Trophoblast cell (in vitro differentiated cells and primary cell): ENCODE measurements at regions not wholly inside any gene's neighbourhood (a gene's known extent, or its start where the extent isn't known, plus 50 kb on each side); places are given as distances from the start of the nearest gene placed in this dataset.
A peak's percentile ranks its signal among the peaks of the same experiment; 100 is the strongest.

Source experiments
- DNase-seq, 2 donors: peaks; one replicate each; pipeline ENCODE4 v3.0.0-alpha.2; 2016
- H2AFZ ChIP-seq: 2 replicates; pipeline ENCODE4 v1.6.1; 2013; ENCODE audit warnings: low read length, moderate library complexity, mild to moderate bottlenecking; ENCODE audit not compliant: insufficient read depth, poor library complexity
- H2AK5ac ChIP-seq: 2 replicates; pipeline ENCODE4 v1.6.1; 2013; ENCODE audit warnings: mild to moderate bottlenecking, low read length
- H2BK120ac ChIP-seq: 2 replicates; pipeline ENCODE4 v1.6.1; 2013; ENCODE audit warnings: low read length, mild to moderate bottlenecking, moderate library complexity; ENCODE audit not compliant: insufficient read depth, poor library complexity
- H2BK12ac ChIP-seq: 2 replicates; pipeline ENCODE4 v1.6.1; 2013; ENCODE audit warnings: mild to moderate bottlenecking, low read length, moderate library complexity
- H2BK5ac ChIP-seq: 2 replicates; pipeline ENCODE4 v1.6.1; 2013; ENCODE audit warnings: low read length, low read depth, moderate library complexity, mild to moderate bottlenecking; ENCODE audit not compliant: poor library complexity
- H3K14ac ChIP-seq: 2 replicates; pipeline ENCODE4 v1.6.1; 2013; ENCODE audit warnings: mild to moderate bottlenecking, low read length
- H3K18ac ChIP-seq: 2 replicates; pipeline ENCODE4 v1.6.1; 2013; ENCODE audit warnings: mild to moderate bottlenecking, low read length
- H3K23ac ChIP-seq: 2 replicates; pipeline ENCODE4 v1.6.1; 2013; ENCODE audit warnings: low read length
- H3K27ac ChIP-seq: 2 replicates; pipeline ENCODE4 v1.5.1; 2013; ENCODE audit warnings: low read depth, mild to moderate bottlenecking, inconsistent platforms, low read length, moderate library complexity
- H3K27me3 ChIP-seq: 2 replicates; pipeline ENCODE4 v1.6.1; 2013; ENCODE audit warnings: inconsistent platforms, mild to moderate bottlenecking, low read length, moderate library complexity; ENCODE audit not compliant: insufficient read depth
- H3K36me3 ChIP-seq, 2 experiments: 1 replicate in 1 of 2; 2 replicates in 1 of 2; pipeline ENCODE4 v1.6.1; 2013; ENCODE audit warnings: low read length in 2 of 2, mild to moderate bottlenecking in 2 of 2, moderate library complexity in 1 of 2; ENCODE audit not compliant: insufficient read depth in 2 of 2, control insufficient read depth in 1 of 2
- H3K4ac ChIP-seq: 2 replicates; pipeline ENCODE4 v1.6.1; 2013; ENCODE audit warnings: low read depth, mild to moderate bottlenecking, low read length, moderate library complexity
- H3K4me1 ChIP-seq, 2 experiments: 1 replicate in 1 of 2; 2 replicates in 1 of 2; pipeline ENCODE4 v1.6.1; 2013; ENCODE audit warnings: low read length in 2 of 2, mild to moderate bottlenecking in 2 of 2, moderate library complexity in 1 of 2; ENCODE audit not compliant: insufficient read depth in 2 of 2, control insufficient read depth in 1 of 2
- H3K4me2 ChIP-seq: 2 replicates; pipeline ENCODE4 v1.6.1; 2013; ENCODE audit warnings: inconsistent platforms, mild to moderate bottlenecking, low read length, moderate library complexity
- H3K4me3 ChIP-seq: 2 replicates; pipeline ENCODE4 v1.5.1; 2013; ENCODE audit warnings: mild to moderate bottlenecking, low read depth, low read length, inconsistent platforms
- H3K79me1 ChIP-seq: one replicate; pipeline ENCODE4 v1.6.1; 2013; ENCODE audit warnings: low read length
- H3K79me2 ChIP-seq: 2 replicates; pipeline ENCODE4 v1.6.1; 2013; ENCODE audit warnings: low read length, mild to moderate bottlenecking; ENCODE audit not compliant: control insufficient read depth, insufficient read depth, poor library complexity
- H3K9ac ChIP-seq: 2 replicates; pipeline ENCODE4 v1.6.1; 2013; ENCODE audit warnings: mild to moderate bottlenecking, low read length
- H3K9me3 ChIP-seq: 2 replicates; pipeline ENCODE4 v1.6.1; 2013; ENCODE audit warnings: low read depth, mild to moderate bottlenecking, control low read depth, inconsistent platforms, low read length; ENCODE audit not compliant: insufficient read depth
- H4K12ac ChIP-seq: 2 replicates; pipeline ENCODE4 v1.6.1; 2013; ENCODE audit warnings: low read depth, mild to moderate bottlenecking, low read length, moderate library complexity
- H4K8ac ChIP-seq: 2 replicates; pipeline ENCODE4 v1.6.1; 2013; ENCODE audit warnings: low read depth, mild to moderate bottlenecking, low read length, moderate library complexity
- H4K91ac ChIP-seq: one replicate; pipeline ENCODE4 v1.6.1; 2013; ENCODE audit warnings: low read depth, mild to moderate bottlenecking, low read length, moderate library complexity
- whole genome bisulfite sequencing: extraction: QIAGEN DNeasy Blood & Tissue Kit; methylation state at CpG from one replicate; pipeline ENCODE4 v1.1.7; 2013; ENCODE audit warnings: missing lambda C conversion rate; ENCODE audit not compliant: insufficient read length, insufficient coverage; ENCODE audit errors: extremely low coverage; 5-methylcytosine and 5-hydroxymethylcytosine counted together

GRCh38 chr6:20302168-20302567 lies 89.9 kb upstream of the MBOAT1 start:
- Histone ChIP-seq H2BK12ac (no peak overlapping the region), H2AK5ac (no peak overlapping the region), H3K23ac (no peak overlapping the region), H2BK120ac (no peak overlapping the region), H3K4me2 (no peak overlapping the region), H3K27me3 (no peaks in the 10 kb centered on the region), H2BK5ac (no peak overlapping the region), H3K4me3 (no peak overlapping the region), H4K91ac (no peak overlapping the region), H4K12ac (no peak overlapping the region), H3K79me2 (no peaks in the 10 kb centered on the region), H3K9ac (no peak overlapping the region), H2AFZ (no peak overlapping the region), H3K4ac (no peak overlapping the region), H3K4me1 (no peaks in the 10 kb centered on the region), H3K79me1 (no peaks in the 10 kb centered on the region), H3K9me3 (no peaks in the 10 kb centered on the region), H3K18ac (no peak overlapping the region), H3K14ac (no peak overlapping the region), H4K8ac (no peak overlapping the region), H3K27ac (no peak overlapping the region), H3K36me3 (no peaks in the 10 kb centered on the region)
- no peak for DNase-seq
- WGBS: no CpG with 5 or more reads among the region's 3 CpGs

- WGBS: no CpG with 5 or more reads among the region's 5 CpGs
- Histone ChIP-seq H3K79me1 (no peaks in the 10 kb centered on the region), H3K27me3 (no peaks in the 10 kb centered on the region), H3K27ac (no peak overlapping the region), H2BK120ac (no peak overlapping the region), H3K4me1 (no peaks in the 10 kb centered on the region), H3K23ac (no peak overlapping the region), H3K18ac (no peak overlapping the region), H3K4me3 (no peak overlapping the region), H2BK12ac (no peak overlapping the region), H3K14ac (no peak overlapping the region), H3K4me2 (no peak overlapping the region), H4K12ac (no peak overlapping the region), H2AFZ (no peak overlapping the region), H2BK5ac (no peak overlapping the region), H3K36me3 (no peaks in the 10 kb centered on the region), H2AK5ac (no peak overlapping the region), H4K91ac (no peak overlapping the region), H3K9ac (no peak overlapping the region), H3K79me2 (no peaks in the 10 kb centered on the region), H3K9me3 (no peaks in the 10 kb centered on the region), H3K4ac (no peak overlapping the region), H4K8ac (no peak overlapping the region)
- DNase-seq: no peak
Observed at GRCh38 chr6:20302702-20303251, 90.5 kb upstream of the MBOAT1 start.

GRCh38 chr6:20306491-20306890 lies 94.2 kb upstream of the MBOAT1 start:
- Histone ChIP-seq H3K79me1 (no peaks in the 10 kb centered on the region), H3K4me3 (no peak overlapping the region), H3K4ac (no peak overlapping the region), H4K91ac (no peak overlapping the region), H3K79me2 (no peaks in the 10 kb centered on the region), H2BK5ac (no peak overlapping the region), H3K14ac (no peak overlapping the region), H4K12ac (no peak overlapping the region), H3K23ac (no peak overlapping the region), H3K9me3 (no peaks in the 10 kb centered on the region), H3K4me2 (no peak overlapping the region), H3K18ac (no peak overlapping the region), H2BK12ac (no peak overlapping the region), H3K36me3 (no peaks in the 10 kb centered on the region), H2AK5ac (no peak overlapping the region), H3K4me1 (no peaks in the 10 kb centered on the region), H2AFZ (no peak overlapping the region), H2BK120ac (no peak overlapping the region), H4K8ac (no peak overlapping the region), H3K27me3 (no peaks in the 10 kb centered on the region), H3K9ac (no peak overlapping the region), H3K27ac (no peak overlapping the region)
- DNase-seq: peak in 1 of 2 donors; percentile 9
- no CpG with 5 or more reads among the region's 14 CpGs for WGBS

- WGBS: no CpG with 5 or more reads among the region's 2 CpGs
- no peak overlapping the region for H4K12ac ChIP-seq
- H3K9me3 ChIP-seq: no peaks in the 10 kb centered on the region
- H3K79me1 ChIP-seq: no peaks in the 10 kb centered on the region
- no peak overlapping the region for H3K27ac ChIP-seq
- no peak overlapping the region for H4K8ac ChIP-seq
- no peak overlapping the region for H2BK120ac ChIP-seq
- no peak overlapping the region for H3K4me3 ChIP-seq
- H3K4me2 ChIP-seq: no peak overlapping the region
- H2AK5ac ChIP-seq: no peak overlapping the region
- no peak overlapping the region for H3K18ac ChIP-seq
- H3K27me3 ChIP-seq: no peaks in the 10 kb centered on the region
- H3K14ac ChIP-seq: no peak overlapping the region
- H3K4ac ChIP-seq: no peak overlapping the region
- no peak for DNase-seq
- no peak overlapping the region for H4K91ac ChIP-seq
- no peaks in the 10 kb centered on the region for H3K36me3 ChIP-seq
- H3K4me1 ChIP-seq: no peaks in the 10 kb centered on the region
- H3K9ac ChIP-seq: no peak overlapping the region
- H3K79me2 ChIP-seq: no peaks in the 10 kb centered on the region
- H2BK12ac ChIP-seq: no peak overlapping the region
- H2AFZ ChIP-seq: no peak overlapping the region
- no peak overlapping the region for H2BK5ac ChIP-seq
- no peak overlapping the region for H3K23ac ChIP-seq
Observed at GRCh38 chr6:20309186-20309585, 92.5 kb upstream of the E2F3 start.
